Astrocyte (in vitro differentiated cells and primary cell): ENCODE measurements at regions not wholly inside any gene's neighbourhood (a gene's known extent, or its start where the extent isn't known, plus 50 kb on each side); places are given as distances from the start of the nearest gene placed in this dataset.

ENCODE experiments used
- DNase-seq: peaks from one replicate; pipeline ENCODE4 v3.0.0-alpha.2; 2010; ENCODE audit warnings: low read depth
- FAIRE-seq: peaks from 2 replicates; lab custom pipeline; 2011; peaks lifted over from hg19 to GRCh38; lab: Jason Lieb, UNC
- H2AFZ ChIP-seq: 2 replicates; pipeline ENCODE4 v1.6.0; 2012; ENCODE audit warnings: low read depth, low read length, inconsistent platforms
- H3K27ac ChIP-seq: 2 replicates; pipeline ENCODE4 v1.5.1; 2011; ENCODE audit warnings: low read depth, low read length, inconsistent platforms
- H3K27me3 ChIP-seq: 2 replicates; pipeline ENCODE4 v1.6.0; 2011; ENCODE audit warnings: low read length, inconsistent platforms; ENCODE audit not compliant: insufficient read depth
- H3K36me3 ChIP-seq: 2 replicates; pipeline ENCODE4 v1.5.1; 2011; ENCODE audit warnings: low read length, inconsistent platforms; ENCODE audit not compliant: insufficient read depth
- H3K4me1 ChIP-seq: 2 replicates; pipeline ENCODE4 v1.5.1; 2011; ENCODE audit warnings: low read length, inconsistent platforms; ENCODE audit not compliant: insufficient read depth
- H3K4me2 ChIP-seq: 2 replicates; pipeline ENCODE4 v1.6.0; 2012; ENCODE audit warnings: low read length, inconsistent platforms
- H3K4me3 ChIP-seq: 2 replicates; pipeline ENCODE4 v1.5.1; 2011; ENCODE audit warnings: low read depth, mild to moderate bottlenecking, low read length, inconsistent platforms; ENCODE audit not compliant: insufficient read depth
- H3K79me2 ChIP-seq: 2 replicates; pipeline ENCODE4 v1.6.0; 2012; ENCODE audit warnings: mild to moderate bottlenecking, low read length, inconsistent platforms; ENCODE audit not compliant: insufficient read depth
- H3K9ac ChIP-seq: 2 replicates; pipeline ENCODE4 v1.6.0; 2012; ENCODE audit warnings: mild to moderate bottlenecking, low read length, inconsistent platforms
- H3K9me3 ChIP-seq: 2 replicates; pipeline ENCODE4 v1.5.1; 2012; ENCODE audit warnings: low read depth, mild to moderate bottlenecking, low read length, inconsistent platforms; ENCODE audit not compliant: insufficient read depth
- H4K20me1 ChIP-seq: 2 replicates; pipeline ENCODE4 v1.6.0; 2012; ENCODE audit warnings: low read length, inconsistent platforms; ENCODE audit not compliant: insufficient read depth
- H3K27ac Mint-ChIP-seq: one replicate; pipeline ENCODE4 v1.8.0; 2021; ENCODE audit warnings: mild to moderate bottlenecking, mixed read lengths; ENCODE audit not compliant: unreplicated experiment
- H3K27me3 Mint-ChIP-seq: one replicate; pipeline ENCODE4 v1.8.0; 2021; ENCODE audit warnings: low read depth, mixed read lengths; ENCODE audit not compliant: unreplicated experiment
- H3K36me3 Mint-ChIP-seq: one replicate; pipeline ENCODE4 v1.8.0; 2021; ENCODE audit warnings: low read depth, mixed read lengths; ENCODE audit not compliant: unreplicated experiment
- H3K4me1 Mint-ChIP-seq: one replicate; pipeline ENCODE4 v1.8.0; 2021; ENCODE audit warnings: low read depth, mixed read lengths; ENCODE audit not compliant: unreplicated experiment
- H3K4me3 Mint-ChIP-seq: one replicate; pipeline ENCODE4 v1.8.0; 2021; ENCODE audit warnings: mild to moderate bottlenecking, moderate library complexity, mixed read lengths; ENCODE audit not compliant: unreplicated experiment
- H3K9me3 Mint-ChIP-seq: one replicate; pipeline ENCODE4 v1.8.0; 2021; ENCODE audit warnings: mild to moderate bottlenecking, mixed read lengths; ENCODE audit not compliant: unreplicated experiment
- EZH2 ChIP-seq: IDR thresholded peaks from 2 replicates; pipeline ENCODE4 v1.6.1; 2012; ENCODE audit warnings: mild to moderate bottlenecking, low read length, inconsistent platforms; ENCODE audit not compliant: insufficient read depth
- TF ChIP-seq, protein P1 (sequence below): IDR thresholded peaks from 2 replicates; pipeline ENCODE4 v1.5.1; 2011; ENCODE audit warnings: low read depth, mild to moderate bottlenecking, inconsistent platforms, low read length, moderate library complexity; ENCODE audit not compliant: insufficient read depth

DNA sequence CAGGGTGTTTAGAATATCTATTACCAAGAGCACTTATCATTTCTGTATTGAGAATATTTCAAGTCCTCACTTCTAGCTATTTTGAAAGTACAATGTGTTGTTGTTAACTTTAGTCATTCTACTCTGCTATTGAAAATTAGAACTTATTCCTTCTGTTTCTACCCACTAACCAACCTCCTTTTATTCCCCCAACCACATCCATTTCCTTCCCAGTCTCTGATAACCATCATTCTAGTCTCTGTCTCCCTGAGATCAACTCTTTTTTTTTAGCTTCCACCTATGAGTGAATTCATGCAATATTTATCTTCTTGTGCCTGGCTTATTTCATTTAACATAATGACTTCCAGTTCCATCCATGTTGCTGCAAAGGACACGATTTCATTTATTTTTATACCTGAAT is 290.6 kb upstream of the OR4E1 start:
- TF ChIP-seq, protein P1, sequence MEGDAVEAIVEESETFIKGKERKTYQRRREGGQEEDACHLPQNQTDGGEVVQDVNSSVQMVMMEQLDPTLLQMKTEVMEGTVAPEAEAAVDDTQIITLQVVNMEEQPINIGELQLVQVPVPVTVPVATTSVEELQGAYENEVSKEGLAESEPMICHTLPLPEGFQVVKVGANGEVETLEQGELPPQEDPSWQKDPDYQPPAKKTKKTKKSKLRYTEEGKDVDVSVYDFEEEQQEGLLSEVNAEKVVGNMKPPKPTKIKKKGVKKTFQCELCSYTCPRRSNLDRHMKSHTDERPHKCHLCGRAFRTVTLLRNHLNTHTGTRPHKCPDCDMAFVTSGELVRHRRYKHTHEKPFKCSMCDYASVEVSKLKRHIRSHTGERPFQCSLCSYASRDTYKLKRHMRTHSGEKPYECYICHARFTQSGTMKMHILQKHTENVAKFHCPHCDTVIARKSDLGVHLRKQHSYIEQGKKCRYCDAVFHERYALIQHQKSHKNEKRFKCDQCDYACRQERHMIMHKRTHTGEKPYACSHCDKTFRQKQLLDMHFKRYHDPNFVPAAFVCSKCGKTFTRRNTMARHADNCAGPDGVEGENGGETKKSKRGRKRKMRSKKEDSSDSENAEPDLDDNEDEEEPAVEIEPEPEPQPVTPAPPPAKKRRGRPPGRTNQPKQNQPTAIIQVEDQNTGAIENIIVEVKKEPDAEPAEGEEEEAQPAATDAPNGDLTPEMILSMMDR = no peak
- no peak for TF ChIP-seq EZH2
- H3K27ac Mint-ChIP-seq = no peak overlapping the region
- no peaks in the 10 kb centered on the region for H3K9me3 ChIP-seq
- H3K4me2 ChIP-seq = no peak overlapping the region
- no peak overlapping the region for H2AFZ ChIP-seq
- H3K4me3 ChIP-seq = no peak overlapping the region
- no peaks in the 10 kb centered on the region for H3K4me1 ChIP-seq
- H3K36me3 Mint-ChIP-seq = no peaks in the 10 kb centered on the region
- no peaks in the 10 kb centered on the region for H4K20me1 ChIP-seq
- H3K27me3 ChIP-seq = no peaks in the 10 kb centered on the region
- H3K9me3 Mint-ChIP-seq = peaks cover 1% of the 10 kb centered on the region
- H3K36me3 ChIP-seq = no peaks in the 10 kb centered on the region
- FAIRE-seq = no peak
- no peak for DNase-seq
- no peaks in the 10 kb centered on the region for H3K4me1 Mint-ChIP-seq
- no peaks in the 10 kb centered on the region for H3K79me2 ChIP-seq
- no peak overlapping the region for H3K9ac ChIP-seq
- no peaks in the 10 kb centered on the region for H3K27me3 Mint-ChIP-seq
- H3K4me3 Mint-ChIP-seq = no peak overlapping the region
- no peak overlapping the region for H3K27ac ChIP-seq

DNA sequence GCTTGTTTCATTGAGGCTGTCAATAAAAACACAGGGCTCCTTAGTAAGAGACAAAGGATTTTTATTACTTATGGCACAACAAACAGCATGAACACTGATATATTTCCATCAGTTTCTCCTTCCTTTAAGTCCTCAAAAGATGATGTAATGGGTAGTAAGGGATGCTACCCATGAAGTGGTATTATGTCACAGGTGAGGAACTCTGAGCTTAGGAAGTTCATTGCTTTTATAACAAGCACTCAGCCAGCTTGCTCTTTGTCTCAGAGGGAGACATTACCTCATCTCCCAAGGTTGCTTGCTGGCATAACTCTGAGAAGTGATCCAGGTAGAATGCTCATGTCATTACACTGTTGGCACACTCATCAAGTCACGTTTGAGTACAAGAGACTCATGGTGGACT is 287.0 kb upstream of the OR4E1 start:
- Mint-ChIP-seq H3K27ac (no peak overlapping the region), H3K4me3 (no peak overlapping the region), H3K27me3 (no peaks in the 10 kb centered on the region), H3K36me3 (no peaks in the 10 kb centered on the region), H3K9me3 (peaks cover 4% of the 10 kb centered on the region), H3K4me1 (no peaks in the 10 kb centered on the region)
- Histone ChIP-seq H3K79me2 (no peaks in the 10 kb centered on the region), H4K20me1 (no peaks in the 10 kb centered on the region), H3K36me3 (no peaks in the 10 kb centered on the region), H3K4me2 (no peak overlapping the region), H3K9me3 (no peaks in the 10 kb centered on the region), H3K4me3 (no peak overlapping the region), H3K4me1 (no peaks in the 10 kb centered on the region), H3K27ac (no peak overlapping the region), H3K27me3 (no peaks in the 10 kb centered on the region), H2AFZ (no peak overlapping the region), H3K9ac (no peak overlapping the region)
- TF ChIP-seq, protein P1 = no peak
- no peak for TF ChIP-seq EZH2
- no peak for DNase-seq
- FAIRE-seq = no peak

GRCh38 chr14:21941885-21942284 is 268.3 kb upstream of the OR4E1 start:
- no peak overlapping the region for H3K4me3 Mint-ChIP-seq
- Histone ChIP-seq H3K9ac (no peak overlapping the region), H4K20me1 (no peaks in the 10 kb centered on the region), H2AFZ (no peak overlapping the region), H3K27ac (no peak overlapping the region), H3K9me3 (no peaks in the 10 kb centered on the region), H3K4me3 (no peak overlapping the region), H3K4me1 (no peaks in the 10 kb centered on the region), H3K36me3 (no peaks in the 10 kb centered on the region), H3K27me3 (no peaks in the 10 kb centered on the region), H3K79me2 (no peaks in the 10 kb centered on the region), H3K4me2 (no peak overlapping the region)
- FAIRE-seq = no peak
- peaks cover 2% of the 10 kb centered on the region for H3K27me3 Mint-ChIP-seq
- TF ChIP-seq, protein P1 = no peak
- TF ChIP-seq EZH2 = no peak
- H3K4me1 Mint-ChIP-seq = peaks cover 4% of the 10 kb centered on the region
- H3K9me3 Mint-ChIP-seq = peaks cover 2% of the 10 kb centered on the region
- no peak for DNase-seq
- no peaks in the 10 kb centered on the region for H3K36me3 Mint-ChIP-seq
- no peak overlapping the region for H3K27ac Mint-ChIP-seq
